GM21381 (cell line): ENCODE measurements at regions not wholly inside any gene's neighbourhood (a gene's known extent, or its start where the extent isn't known, plus 50 kb on each side); places are given as distances from the start of the nearest gene placed in this dataset.

ENCODE experiments used
- ATAC-seq: cut with Tn5 transposase; IDR thresholded peaks from one replicate; pipeline ENCODE4 v1.9.1; 2021; ENCODE audit warnings: mild to moderate bottlenecking, moderate library complexity; ENCODE audit not compliant: unreplicated experiment

GRCh38 chr5:173718469-173718868 lies 102.0 kb upstream of the BOD1 start:
- no peak for ATAC-seq

- ATAC-seq: no peak
Observed at GRCh38 chr5:173719731-173720082, 103.3 kb upstream of the BOD1 start.

- no peak for ATAC-seq
Observed at GRCh38 chr5:173720286-173720952, 104.0 kb upstream of the BOD1 start.

- ATAC-seq: no peak
Observed at GRCh38 chr5:173720953-173721600, 104.6 kb upstream of the BOD1 start.

GRCh38 chr5:173721601-173722232 lies 105.3 kb upstream of the BOD1 start:
- no peak for ATAC-seq

- ATAC-seq: no peak
Observed at GRCh38 chr5:173726846-173727557, 110.6 kb upstream of the BOD1 start.

GRCh38 chr5:173727839-173728778 lies 111.7 kb upstream of the BOD1 start:
- no peak for ATAC-seq

GRCh38 chr5:173729079-173729765 lies 112.8 kb upstream of the BOD1 start:
- ATAC-seq: no peak

GRCh38 chr5:173730632-173731298 lies 114.3 kb upstream of the BOD1 start:
- no peak for ATAC-seq

GRCh38 chr5:173733021-173733420 lies 116.6 kb upstream of the BOD1 start:
- ATAC-seq: no peak

- no peak for ATAC-seq
Observed at GRCh38 chr5:173733425-173733824, 117.0 kb upstream of the BOD1 start.

GRCh38 chr5:173733831-173734501 lies 117.5 kb upstream of the BOD1 start:
- peak; percentile 61 for ATAC-seq

GRCh38 chr5:173734716-173735115 lies 118.3 kb upstream of the BOD1 start:
- no peak for ATAC-seq

- no peak for ATAC-seq
Observed at GRCh38 chr5:173735184-173735583, 118.7 kb upstream of the BOD1 start.

GRCh38 chr5:173735691-173736090 lies 119.2 kb upstream of the BOD1 start:
- no peak for ATAC-seq

GRCh38 chr5:173736374-173736773 lies 119.9 kb upstream of the BOD1 start:
- no peak for ATAC-seq

GRCh38 chr5:173736923-173737412 lies 120.5 kb upstream of the BOD1 start:
- ATAC-seq: peak; percentile 65

GRCh38 chr5:173739741-173740140 lies 123.3 kb upstream of the BOD1 start:
- no peak for ATAC-seq

GRCh38 chr5:173740400-173740799 lies 124.0 kb upstream of the BOD1 start:
- ATAC-seq: no peak
